ENCODE measurements at regions not wholly inside any gene's neighbourhood (a gene's known extent, or its start where the extent isn't known, plus 50 kb on each side); places are given as distances from the start of the nearest gene placed in this dataset.

DNA sequence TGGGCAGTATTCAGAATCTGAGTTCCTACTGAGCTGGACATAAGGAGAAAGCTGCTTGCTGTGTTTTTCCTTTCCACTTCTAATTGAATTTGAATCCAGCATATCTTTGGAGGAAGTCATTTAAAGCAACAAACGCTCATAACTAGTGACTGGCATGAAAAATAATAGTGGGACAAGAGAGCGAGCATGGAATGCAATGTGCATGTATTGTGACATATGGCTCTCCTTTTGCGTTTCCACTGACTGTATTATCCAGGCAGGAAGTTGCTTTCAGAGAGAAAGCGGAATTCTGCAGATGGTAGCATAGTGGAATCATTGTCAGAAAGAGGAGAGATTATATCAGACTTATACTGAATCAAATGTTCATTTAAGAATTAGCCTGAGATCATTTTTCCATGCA is 368.6 kb downstream of the REEP3 start:
- Histone ChIP-seq H3K36me3 (ENCODE audit: control insufficient read depth, insufficient read depth, low read length) (no peaks in the 10 kb centered on the region), H3K27me3 (ENCODE audit: control insufficient read depth, insufficient read depth, low read length) (no peaks in the 10 kb centered on the region), H3K4me3 (ENCODE audit: low read depth, low read length) (no peak overlapping the region)
- no peak for TF ChIP-seq CTCF (IDR thresholded peaks at IDR 0.05; ENCODE audit: insufficient read depth, low read length, severe bottlenecking)
- FAIRE-seq (no peak), DNase-seq (ENCODE audit: low read depth) (no peak)

GRCh38 chr10:63896992-63897391 is 375.8 kb downstream of the REEP3 start:
- no peak for TF ChIP-seq CTCF (IDR thresholded peaks at IDR 0.05; ENCODE audit: insufficient read depth, low read length, severe bottlenecking)
- Histone ChIP-seq H3K4me3 (ENCODE audit: low read depth, low read length) (no peak overlapping the region), H3K36me3 (ENCODE audit: control insufficient read depth, insufficient read depth, low read length) (no peaks in the 10 kb centered on the region), H3K27me3 (ENCODE audit: control insufficient read depth, insufficient read depth, low read length) (no peaks in the 10 kb centered on the region)
- FAIRE-seq (no peak), DNase-seq (ENCODE audit: low read depth) (peak; percentile 47)

GRCh38 chr10:63899673-63900300 is 378.6 kb downstream of the REEP3 start:
- Histone ChIP-seq H3K36me3 (ENCODE audit: control insufficient read depth, insufficient read depth, low read length) (no peaks in the 10 kb centered on the region), H3K4me3 (ENCODE audit: low read depth, low read length) (no peak overlapping the region), H3K27me3 (ENCODE audit: control insufficient read depth, insufficient read depth, low read length) (no peaks in the 10 kb centered on the region)
- DNase-seq (ENCODE audit: low read depth) (peak; percentile 81), FAIRE-seq (no peak)
- TF ChIP-seq CTCF (IDR thresholded peaks at IDR 0.05; ENCODE audit: insufficient read depth, low read length, severe bottlenecking) = no peak

DNA sequence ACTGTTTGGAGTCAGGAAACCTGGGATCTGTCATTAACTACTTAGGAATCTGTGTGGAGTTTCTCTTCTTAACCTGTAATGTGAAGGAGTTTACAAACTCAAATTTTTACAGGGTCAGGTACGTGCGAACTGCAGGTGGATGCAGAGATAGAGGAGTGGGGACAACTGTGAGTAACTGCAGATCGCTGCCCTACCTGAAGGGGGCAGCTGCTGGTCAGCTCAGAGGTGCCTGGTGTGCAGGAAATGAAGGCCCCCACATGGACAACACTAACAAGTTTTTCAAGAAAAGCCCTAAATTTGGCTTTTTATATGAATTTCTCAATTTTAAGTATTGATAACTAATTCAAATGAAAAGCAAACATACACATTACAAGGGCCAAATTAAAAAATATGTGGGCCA is 380.0 kb downstream of the REEP3 start:
- DNase-seq (ENCODE audit: low read depth) (no peak), FAIRE-seq (no peak)
- Histone ChIP-seq H3K36me3 (ENCODE audit: control insufficient read depth, insufficient read depth, low read length) (no peaks in the 10 kb centered on the region), H3K4me3 (ENCODE audit: low read depth, low read length) (no peak overlapping the region), H3K27me3 (ENCODE audit: control insufficient read depth, insufficient read depth, low read length) (no peaks in the 10 kb centered on the region)
- TF ChIP-seq CTCF (IDR thresholded peaks at IDR 0.05; ENCODE audit: insufficient read depth, low read length, severe bottlenecking) = peak; percentile 22

GRCh38 chr10:63901881-63902280 is 380.7 kb downstream of the REEP3 start:
- no peak for TF ChIP-seq CTCF (IDR thresholded peaks at IDR 0.05; ENCODE audit: insufficient read depth, low read length, severe bottlenecking)
- DNase-seq (ENCODE audit: low read depth) = no peak
- Histone ChIP-seq H3K36me3 (ENCODE audit: control insufficient read depth, insufficient read depth, low read length) (no peaks in the 10 kb centered on the region), H3K27me3 (ENCODE audit: control insufficient read depth, insufficient read depth, low read length) (no peaks in the 10 kb centered on the region), H3K4me3 (ENCODE audit: low read depth, low read length) (no peak overlapping the region)
- no peak for FAIRE-seq

- Histone ChIP-seq H3K4me3 (ENCODE audit: low read depth, low read length) (no peak overlapping the region), H3K27me3 (ENCODE audit: control insufficient read depth, insufficient read depth, low read length) (no peaks in the 10 kb centered on the region), H3K36me3 (ENCODE audit: control insufficient read depth, insufficient read depth, low read length) (no peaks in the 10 kb centered on the region)
- DNase-seq (ENCODE audit: low read depth) = no peak
- no peak for TF ChIP-seq CTCF (IDR thresholded peaks at IDR 0.05; ENCODE audit: insufficient read depth, low read length, severe bottlenecking)
- no peak for FAIRE-seq
These were observed 389.6 kb downstream of the REEP3 start for GRCh38 chr10:63910806-63911205.

All from bronchial epithelial cell (primary cell).